ENCODE measurements at regions not wholly inside any gene's neighbourhood (a gene's known extent, or its start where the extent isn't known, plus 50 kb on each side); places are given as distances from the start of the nearest gene placed in this dataset.

GRCh38 chr4:166498546-166498945 lies 625.5 kb downstream of the TLL1 start:
- DNase-seq = no peak

- DNase-seq = no peak
Observed at GRCh38 chr4:166499820-166500219, 626.8 kb downstream of the TLL1 start.

- DNase-seq = no peak
Observed at GRCh38 chr4:166501941-166502382, 628.9 kb downstream of the TLL1 start.

- no peak for DNase-seq
Observed at GRCh38 chr4:166502660-166503059, 629.6 kb downstream of the TLL1 start.

GRCh38 chr4:166506051-166506450 lies 633.0 kb downstream of the TLL1 start:
- DNase-seq = no peak

- DNase-seq = no peak
Observed at GRCh38 chr4:166512267-166512666, 639.2 kb downstream of the TLL1 start.

- no peak for DNase-seq
Observed at GRCh38 chr4:166518315-166518714, 645.3 kb downstream of the TLL1 start.

GRCh38 chr4:166518776-166519175 lies 645.7 kb downstream of the TLL1 start:
- no peak for DNase-seq

- no peak for DNase-seq
Observed at GRCh38 chr4:166519774-166520173, 646.7 kb downstream of the TLL1 start.

- no peak for DNase-seq
Observed at GRCh38 chr4:166527500-166527899, 654.5 kb downstream of the TLL1 start.

GRCh38 chr4:166531703-166532102 lies 658.7 kb downstream of the TLL1 start:
- DNase-seq = no peak

GRCh38 chr4:166535865-166536264 lies 662.8 kb downstream of the TLL1 start:
- DNase-seq = no peak

GRCh38 chr4:166538491-166539005 lies 665.5 kb downstream of the TLL1 start:
- DNase-seq = no peak

GRCh38 chr4:166546009-166546408 lies 673.0 kb downstream of the TLL1 start:
- DNase-seq = no peak

GRCh38 chr4:166577639-166578038 lies 656.7 kb downstream of the SPOCK3 start:
- DNase-seq = no peak

GRCh38 chr4:166585491-166585890 lies 648.8 kb downstream of the SPOCK3 start:
- DNase-seq = no peak

GRCh38 chr4:166594326-166594946 lies 639.9 kb downstream of the SPOCK3 start:
- DNase-seq = no peak

GRCh38 chr4:166600264-166600663 lies 634.0 kb downstream of the SPOCK3 start:
- DNase-seq = no peak

- no peak for DNase-seq
Observed at GRCh38 chr4:166602068-166602467, 632.2 kb downstream of the SPOCK3 start.

GRCh38 chr4:166622425-166622977 lies 611.8 kb downstream of the SPOCK3 start:
- DNase-seq = no peak

- no peak for DNase-seq
Observed at GRCh38 chr4:166625018-166625637, 609.2 kb downstream of the SPOCK3 start.

GRCh38 chr4:166628454-166628853 lies 605.8 kb downstream of the SPOCK3 start:
- DNase-seq = no peak

- no peak for DNase-seq
Observed at GRCh38 chr4:166635367-166635766, 598.9 kb downstream of the SPOCK3 start.

- no peak for DNase-seq
Observed at GRCh38 chr4:166637816-166638215, 596.5 kb downstream of the SPOCK3 start.
